ENCODE measurements at regions not wholly inside any gene's neighbourhood (a gene's known extent, or its start where the extent isn't known, plus 50 kb on each side); places are given as distances from the start of the nearest gene placed in this dataset.
"Not testable (repeated sequence)": the region's sequence is repeated elsewhere in the genome, so short reads cannot be mapped to it uniquely, and the experiment has no call there.

GRCh38 chr7:56697058-56697457, 435.2 kb downstream of the ZNF479 start:
- not testable (repeated sequence) for DNase-seq (ENCODE audit: low read depth in 2 of 2, low spot score in 1 of 2)

DNA sequence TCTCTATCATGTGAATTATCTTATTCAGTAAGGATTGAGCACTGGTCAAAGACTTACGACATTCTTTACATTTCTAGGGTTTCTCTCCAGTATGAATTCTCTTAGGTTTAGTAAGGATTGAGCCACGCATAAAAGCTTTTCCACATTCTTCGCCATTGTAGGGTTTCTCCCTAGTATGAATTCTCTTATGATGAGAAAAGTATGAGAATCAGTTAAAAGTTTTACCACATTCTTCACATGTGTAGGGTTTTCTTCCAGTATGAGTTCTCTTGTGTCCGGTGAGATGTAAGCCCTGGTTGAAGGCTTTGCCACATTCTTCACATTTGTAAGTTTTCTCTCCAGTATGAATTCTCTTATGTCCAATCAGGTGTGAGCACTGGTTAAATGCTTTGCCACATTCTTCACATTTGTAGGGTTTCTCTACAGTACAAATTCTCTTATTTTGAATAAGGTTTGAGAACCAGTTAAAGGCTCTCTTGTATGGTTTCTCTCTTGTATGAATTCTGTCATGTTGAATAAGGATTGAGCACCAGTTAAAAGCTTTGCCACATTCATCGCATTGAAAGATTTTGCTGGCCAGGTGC, 445.9 kb downstream of the ZNF479 start:
- DNase-seq (ENCODE audit: low read depth in 2 of 2, low spot score in 1 of 2): no peak

DNA sequence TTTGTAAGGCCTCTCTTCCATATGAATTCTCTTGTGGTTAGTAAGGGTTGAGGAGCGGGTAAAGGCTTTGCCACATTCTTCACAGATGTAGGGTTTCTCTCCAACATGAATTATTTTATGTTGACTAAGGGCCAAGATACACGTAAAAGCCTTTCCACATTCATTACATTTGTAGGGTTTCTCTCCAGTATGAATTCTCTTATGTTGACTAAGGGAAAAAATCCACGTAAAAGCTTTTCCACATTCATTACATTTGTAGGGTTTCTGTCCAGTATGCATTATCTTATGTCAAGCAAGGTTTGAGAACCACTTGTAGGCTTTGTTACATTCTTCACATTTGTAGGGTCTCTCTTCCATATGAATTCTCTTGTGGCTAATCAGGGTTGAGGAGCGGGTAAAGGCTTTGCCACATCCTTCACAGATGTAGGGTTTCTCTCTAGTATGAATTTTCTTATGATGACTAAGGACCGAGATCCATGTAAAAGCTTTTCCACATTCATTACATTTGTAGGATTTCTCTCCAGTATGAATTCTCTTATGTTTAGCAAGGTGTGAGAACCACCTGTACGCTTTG, 493.0 kb downstream of the ZNF479 start:
- no peak for DNase-seq (ENCODE audit: low read depth in 2 of 2, low spot score in 1 of 2)

DNA sequence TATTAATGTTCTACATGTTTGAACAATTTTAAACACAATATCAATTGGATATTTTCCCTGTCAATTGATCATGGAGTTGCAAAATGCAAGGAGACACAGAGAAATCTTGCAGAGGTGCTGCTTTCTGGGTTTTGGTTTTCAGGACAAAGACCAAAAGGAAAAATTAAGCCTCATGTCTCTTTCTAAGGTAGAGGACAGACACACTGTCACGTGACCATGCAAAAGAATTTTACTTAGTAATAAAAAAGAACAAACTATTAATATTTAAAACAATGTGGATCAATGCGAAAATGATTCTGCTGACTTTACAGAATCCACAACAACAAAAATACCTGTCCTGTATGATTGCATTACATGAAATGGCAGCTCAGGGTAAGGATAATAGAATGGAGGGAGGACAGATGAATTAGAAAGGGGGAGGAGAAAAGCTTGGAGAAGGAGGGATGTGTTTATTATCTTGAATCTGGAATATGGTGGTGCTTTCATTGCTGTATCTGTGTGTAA, 493.7 kb upstream of the NUPR2 start:
- DNase-seq (ENCODE audit: low read depth in 2 of 2, low spot score in 1 of 2): no peak

GRCh38 chr7:56605146-56605545, 488.9 kb upstream of the NUPR2 start:
- DNase-seq (ENCODE audit: low read depth in 2 of 2, low spot score in 1 of 2): no peak

GRCh38 chr7:56578612-56579011, 462.4 kb upstream of the NUPR2 start:
- no peak for DNase-seq (ENCODE audit: low read depth in 2 of 2, low spot score in 1 of 2)

DNA sequence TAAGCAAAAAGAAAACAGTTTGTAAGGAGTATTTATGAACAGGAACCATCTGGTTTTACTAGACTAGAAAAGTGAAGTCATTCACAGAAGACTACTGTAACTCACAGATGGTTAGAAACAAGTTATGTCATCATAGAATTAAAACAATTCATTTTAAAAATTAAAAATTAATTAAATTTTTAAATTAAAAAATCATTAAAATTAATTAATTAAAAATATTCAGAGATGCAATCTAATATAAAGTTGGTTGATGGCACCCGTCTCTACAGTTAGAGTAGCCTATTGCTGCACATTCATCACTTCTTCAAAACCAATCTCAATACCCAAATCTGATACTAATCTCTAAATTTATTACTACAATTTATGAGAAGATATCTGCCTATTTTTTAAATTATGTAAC, 454.8 kb upstream of the NUPR2 start:
- DNase-seq (ENCODE audit: low read depth in 2 of 2, low spot score in 1 of 2): no peak

GRCh38 chr7:56538541-56539429, 422.6 kb upstream of the NUPR2 start:
- no peak for DNase-seq (ENCODE audit: low read depth in 2 of 2, low spot score in 1 of 2)

DNA sequence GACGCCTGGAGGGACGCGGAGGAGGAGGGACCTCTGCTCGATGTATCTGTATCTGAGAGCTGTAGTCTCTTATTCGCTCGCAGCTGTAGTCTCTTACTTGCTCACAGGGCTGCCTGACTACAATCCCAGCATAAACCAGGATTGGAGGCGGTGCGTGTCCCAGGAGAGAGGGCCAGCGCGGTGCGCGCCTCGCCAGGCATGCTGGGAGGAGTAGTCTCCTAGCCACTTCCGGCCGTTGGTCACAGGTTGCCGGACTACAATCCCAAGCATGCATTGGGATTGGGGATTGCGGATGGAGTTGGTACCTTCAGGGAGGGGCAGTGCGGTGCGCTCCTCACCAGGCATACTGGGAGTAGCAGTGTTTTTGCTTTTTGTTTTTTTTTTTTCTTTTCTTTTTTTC, 421.7 kb upstream of the NUPR2 start:
- no peak for DNase-seq (ENCODE audit: low read depth in 2 of 2, low spot score in 1 of 2)

DNA sequence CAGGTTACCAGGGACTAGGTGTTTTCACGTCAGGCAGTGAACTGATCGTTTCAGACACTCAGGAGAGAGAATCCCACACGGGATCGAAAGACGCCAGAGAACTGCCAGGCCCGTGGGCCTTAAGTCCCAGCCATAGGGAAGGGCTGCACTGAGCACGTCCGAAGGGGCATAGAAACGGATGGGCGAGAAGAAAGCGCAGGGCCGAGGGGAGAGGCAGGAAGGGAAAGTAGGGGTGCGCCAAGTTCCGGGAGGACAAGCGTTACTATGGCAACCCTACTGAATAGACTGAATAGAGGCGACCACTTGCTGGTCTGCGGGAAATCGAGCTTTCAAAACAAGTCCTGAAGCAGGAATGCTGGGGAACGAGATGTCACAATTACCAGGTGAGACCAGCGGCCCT, 421.3 kb upstream of the NUPR2 start:
- DNase-seq (ENCODE audit: low read depth in 2 of 2, low spot score in 1 of 2): no peak

DNA sequence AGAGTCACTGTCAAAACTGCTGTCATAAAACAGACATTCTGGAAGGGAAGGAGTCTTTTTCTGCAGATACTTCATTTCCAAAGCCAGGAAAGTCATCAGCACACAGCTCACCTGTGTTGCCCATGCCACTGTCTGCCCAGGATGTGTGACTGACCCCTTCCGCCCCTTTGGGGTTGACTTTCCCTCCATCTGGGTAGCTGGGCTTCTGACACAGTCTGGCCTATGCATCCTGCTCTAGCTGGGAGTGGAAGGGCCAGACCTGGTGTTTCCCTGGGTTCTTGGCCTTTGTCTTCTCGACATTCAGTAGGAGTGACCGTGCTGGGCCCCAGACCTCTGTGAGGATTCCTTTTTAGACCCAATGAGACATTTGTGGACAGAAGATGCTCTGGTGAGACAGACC, 378.9 kb upstream of the NUPR2 start:
- no peak for DNase-seq (ENCODE audit: low read depth in 2 of 2, low spot score in 1 of 2)

DNA sequence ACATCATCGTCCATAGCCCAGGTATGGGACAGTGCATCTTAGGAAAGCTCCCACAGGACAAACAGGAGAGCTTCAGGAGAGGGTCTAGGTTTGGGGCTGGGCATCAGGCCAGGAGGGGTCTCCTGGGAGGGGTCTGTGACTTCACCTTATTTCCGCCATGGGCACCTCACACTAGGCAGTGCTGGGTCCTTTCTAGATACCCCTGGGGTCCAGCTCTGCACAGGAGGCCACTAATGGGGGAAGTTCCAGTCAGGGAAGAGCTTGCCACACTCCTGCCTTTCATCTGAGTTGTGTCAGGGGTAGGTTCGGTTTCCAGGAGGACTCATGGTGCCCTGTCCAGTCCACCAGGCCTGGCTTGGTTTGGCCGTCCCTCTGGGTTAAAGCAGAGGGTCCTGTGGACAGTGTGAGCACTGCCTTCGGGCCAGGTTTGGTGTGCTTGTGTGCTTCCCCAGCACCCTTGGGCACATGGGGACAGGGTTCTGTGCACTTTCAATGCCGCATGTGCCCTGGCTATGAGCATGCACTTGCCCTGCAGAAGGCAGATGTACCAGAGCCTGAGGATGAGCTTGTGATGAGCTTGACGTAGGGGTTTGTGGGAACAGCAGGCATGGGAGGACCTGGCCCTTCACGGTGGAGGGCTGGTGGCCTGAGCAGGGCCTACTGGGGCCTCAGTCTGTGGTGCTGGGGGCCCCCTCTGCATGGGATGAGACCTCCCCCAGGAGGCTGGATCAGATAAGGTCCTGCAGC, 377.7 kb upstream of the NUPR2 start:
- no peak for DNase-seq (ENCODE audit: low read depth in 2 of 2, low spot score in 1 of 2)

- DNase-seq (ENCODE audit: low read depth in 2 of 2, low spot score in 1 of 2): no peak
Observed at GRCh38 chr7:56493196-56493595, 377.0 kb upstream of the NUPR2 start.

- DNase-seq (ENCODE audit: low read depth in 2 of 2, low spot score in 1 of 2): no peak
Observed at GRCh38 chr7:56491636-56492425, 375.6 kb upstream of the NUPR2 start.

GRCh38 chr7:56483861-56484550, 367.8 kb upstream of the NUPR2 start:
- no peak for DNase-seq (ENCODE audit: low read depth in 2 of 2, low spot score in 1 of 2)

- DNase-seq (ENCODE audit: low read depth in 2 of 2, low spot score in 1 of 2): no peak
Observed at GRCh38 chr7:56483153-56483552, 366.9 kb upstream of the NUPR2 start.

GRCh38 chr7:56479748-56480147, 363.5 kb upstream of the NUPR2 start:
- no peak for DNase-seq (ENCODE audit: low read depth in 2 of 2, low spot score in 1 of 2)

- no peak for DNase-seq (ENCODE audit: low read depth in 2 of 2, low spot score in 1 of 2)
Observed at GRCh38 chr7:56479136-56479535, 362.9 kb upstream of the NUPR2 start.

GRCh38 chr7:56474271-56474670, 358.1 kb upstream of the NUPR2 start:
- no peak for DNase-seq (ENCODE audit: low read depth in 2 of 2, low spot score in 1 of 2)

- no peak for DNase-seq (ENCODE audit: low read depth in 2 of 2, low spot score in 1 of 2)
Observed at GRCh38 chr7:56471811-56472210, 355.6 kb upstream of the NUPR2 start.

Measured in stimulated activated CD8-positive, alpha-beta memory T cell treated with anti-CD3 and anti-CD28 coated beads, Interleukin-4, amount 100 ng/mL, for 1 hour (primary cell).